Endothelial cell of umbilical vein (primary cell): ENCODE measurements at regions not wholly inside any gene's neighbourhood (a gene's known extent, or its start where the extent isn't known, plus 50 kb on each side); places are given as distances from the start of the nearest gene placed in this dataset.

Experiments used
- BruUV-seq: library from RNA; stranded (reverse); fragments of 400-500 nt; replicated peaks from 2 replicates; lab custom pipeline; 2021; lab: Mats Ljungman, UMichigan
- CTCF ChIA-PET: fragments of 300-600, 350-600 bp; sonication (Branson Sonifier 250); formaldehyde crosslinking; loops from one replicate; lab custom pipeline; 2021; ENCODE audit warnings: antibody characterized with exemption, inconsistent platforms; lab: Charles Lee
- POLR2A ChIA-PET: fragments of 300-600, 350-600 bp; sonication (Branson Sonifier 250); formaldehyde crosslinking; loops from one replicate; lab custom pipeline; 2021; ENCODE audit warnings: antibody characterized with exemption, inconsistent platforms; lab: Charles Lee
- DNase-seq: peaks from one replicate; pipeline ENCODE4 v3.0.0-alpha.2; 2011; ENCODE audit warnings: low read depth, low spot score
- FAIRE-seq: peaks from 2 replicates; lab custom pipeline; 2011; peaks lifted over from hg19 to GRCh38; lab: Jason Lieb, UNC
- H2AFZ ChIP-seq: 2 replicates; pipeline ENCODE4 v1.6.0; 2012; ENCODE audit warnings: low read depth, low read length, control low read depth, inconsistent platforms
- H3K27ac ChIP-seq: 2 replicates; pipeline ENCODE4 v1.5.1; 2011; ENCODE audit warnings: low read depth, mild to moderate bottlenecking, control low read depth, low read length, moderate library complexity; ENCODE audit not compliant: insufficient read depth
- H3K27me3 ChIP-seq, 2 experiments: 2 replicates each; pipeline versions ENCODE4 v1.6.0 to v1.6.1; 2011; ENCODE audit warnings: low read length in 2 of 2, mixed read lengths in 1 of 2; ENCODE audit not compliant: control insufficient read depth in 2 of 2, insufficient read depth in 2 of 2
- H3K36me3 ChIP-seq, 2 experiments: 2 replicates in 1 of 2; 3 replicates in 1 of 2; pipeline ENCODE4 v1.5.1; 2011; ENCODE audit warnings: low read length in 2 of 2, mild to moderate bottlenecking in 1 of 2, moderate library complexity in 1 of 2; ENCODE audit not compliant: control insufficient read depth in 2 of 2, insufficient read depth in 2 of 2; ENCODE audit errors: extremely low read depth in 1 of 2
- H3K4me1 ChIP-seq: 3 replicates; pipeline ENCODE4 v1.5.1; 2011; ENCODE audit warnings: mild to moderate bottlenecking, low read length; ENCODE audit not compliant: control insufficient read depth, insufficient read depth; ENCODE audit errors: extremely low read depth
- H3K4me2 ChIP-seq: 2 replicates; pipeline ENCODE4 v1.6.1; 2011; ENCODE audit warnings: low read length, control low read depth, mixed read lengths; ENCODE audit not compliant: insufficient read depth
- H3K4me3 ChIP-seq, 3 experiments: fragments of 200-600 bp in 1 of 3; sonication (generic), shearing (Covaris generic) in 1 of 3; replicated peaks in 1 of 3; 2 replicates each; pipeline ENCODE4 v1.5.1; 2011 to 2016; ENCODE audit warnings: control low read depth in 3 of 3, low read length in 3 of 3, mild to moderate bottlenecking in 2 of 3, inconsistent platforms in 1 of 3, low read depth in 1 of 3, moderate library complexity in 1 of 3; ENCODE audit not compliant: insufficient read depth in 1 of 3
- H3K79me2 ChIP-seq: 2 replicates; pipeline ENCODE4 v1.6.0; 2012; ENCODE audit warnings: low read length, inconsistent platforms; ENCODE audit not compliant: control insufficient read depth, insufficient read depth
- H3K9ac ChIP-seq: replicated peaks from 2 replicates; pipeline ENCODE3; 2011; ENCODE audit warnings: low read length, control low read depth; ENCODE audit not compliant: insufficient read depth; ENCODE audit errors: extremely low read depth
- H3K9me1 ChIP-seq: replicated peaks from 3 replicates; pipeline ENCODE4 v1.6.0; 2011; ENCODE audit warnings: mild to moderate bottlenecking, low read length; ENCODE audit not compliant: control insufficient read depth, insufficient read depth; ENCODE audit errors: extremely low read depth
- H3K9me3 ChIP-seq: replicated peaks from 2 replicates; pipeline ENCODE4 v1.5.1; 2012; ENCODE audit warnings: low read length, inconsistent platforms; ENCODE audit not compliant: control insufficient read depth, insufficient read depth
- H4K20me1 ChIP-seq: replicated peaks from 2 replicates; pipeline ENCODE3; 2011; ENCODE audit warnings: mild to moderate bottlenecking, low read length; ENCODE audit not compliant: control insufficient read depth, insufficient read depth; ENCODE audit errors: extremely low read depth
- EZH2 ChIP-seq: IDR thresholded peaks from 2 replicates; pipeline ENCODE4 v1.6.1; 2012; ENCODE audit warnings: borderline replicate concordance, low read depth, mild to moderate bottlenecking, moderate library complexity, low read length, inconsistent platforms; ENCODE audit not compliant: severe bottlenecking
- FOS ChIP-seq: IDR thresholded peaks from 2 replicates; pipeline ENCODE4 v1.6.1; 2011; ENCODE audit warnings: mild to moderate bottlenecking, low read length, moderate library complexity, borderline replicate concordance; ENCODE audit not compliant: insufficient read depth
- GATA2 ChIP-seq: IDR thresholded peaks from 2 replicates; pipeline ENCODE4 v1.7.0; 2011; ENCODE audit warnings: low read depth, mild to moderate bottlenecking, moderate library complexity, mixed read lengths, low read length; ENCODE audit not compliant: insufficient read length, insufficient read depth
- JUN ChIP-seq: IDR thresholded peaks from 2 replicates; pipeline ENCODE4 v1.6.1; 2011; ENCODE audit warnings: borderline replicate concordance, low read depth; ENCODE audit not compliant: insufficient read length, insufficient read depth
- MYC ChIP-seq: IDR thresholded peaks from one replicate; pipeline ENCODE4 v1.6.1; 2011; ENCODE audit warnings: mild to moderate bottlenecking, low read depth, low read length
- POLR2A ChIP-seq: IDR thresholded peaks from 2 replicates; pipeline ENCODE4 v1.6.1; 2012; ENCODE audit warnings: low read depth, mild to moderate bottlenecking, control low read depth, low read length
- POLR2AphosphoS5 ChIP-seq: IDR thresholded peaks from 2 replicates; pipeline ENCODE4 v1.6.1; 2012; ENCODE audit warnings: low read depth, mild to moderate bottlenecking, control low read depth, low read length, moderate library complexity; ENCODE audit not compliant: insufficient read depth
- dilution Hi-C: fragments of 300-500 bp; cut with MboI; formaldehyde crosslinking; loops from one replicate; pipeline ENCODE4 v1.15.0; 2019; ENCODE audit warnings: low sequenced_read_pairs; ENCODE audit not compliant: extremely low pct_ligation_motif_present
- intact Hi-C: fragments of 100-400 bp; cut with micrococcal nuclease; formaldehyde crosslinking; loops from one replicate; pipeline ENCODE4 v1.10.0; 2022
- TF ChIP-seq, protein P1 (sequence below): IDR thresholded peaks from 2 replicates; pipeline ENCODE4 v1.6.1; 2011; ENCODE audit not compliant: insufficient read depth, insufficient read length
- TF ChIP-seq, protein P2 (sequence below), 2 donors: IDR thresholded peaks; 1 replicate in 1 of 2; 2 replicates in 1 of 2; pipeline ENCODE4 v1.5.1; 2011; ENCODE audit warnings: low read length in 2 of 2, mild to moderate bottlenecking in 2 of 2, moderate library complexity in 2 of 2, control low read depth in 1 of 2, inconsistent platforms in 1 of 2, low read depth in 1 of 2; ENCODE audit not compliant: insufficient read depth in 1 of 2; ENCODE audit errors: extremely low read depth in 1 of 2

DNA sequence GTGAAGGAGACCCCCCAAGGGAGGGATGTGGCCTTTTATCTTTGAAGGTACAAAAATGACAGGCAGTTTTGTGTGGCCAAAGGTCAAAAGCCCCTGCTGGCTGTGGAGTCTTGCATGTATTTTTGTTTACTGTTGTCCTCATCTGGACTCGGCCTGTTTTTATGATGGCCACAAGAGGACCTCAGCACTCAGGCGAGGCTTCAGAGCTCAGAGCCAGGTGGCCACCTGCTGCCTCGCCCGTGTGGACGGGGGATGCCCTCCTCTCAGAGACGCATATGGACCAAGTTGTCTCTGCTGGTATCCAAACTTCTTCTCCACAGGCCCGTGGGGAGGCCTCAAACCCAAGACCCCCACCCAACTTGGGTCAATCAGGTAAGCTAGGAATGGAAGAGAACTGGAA is 118.2 kb downstream of the DACT2 start:
- ChIA-PET POLR2A (no interaction called here), CTCF (no interaction called here)
- no peak overlapping the region for H3K9ac ChIP-seq
- no peaks in the 10 kb centered on the region for H3K79me2 ChIP-seq
- no peak for DNase-seq
- no peaks in the 10 kb centered on the region for H3K9me3 ChIP-seq
- no peak overlapping the region for H2AFZ ChIP-seq
- H3K4me3 ChIP-seq = no peak overlapping the region
- H3K36me3 ChIP-seq = no peaks in the 10 kb centered on the region
- BruUV-seq = no TSS peak
- H3K27ac ChIP-seq = no peak overlapping the region
- no peaks in the 10 kb centered on the region for H3K27me3 ChIP-seq
- H3K4me1 ChIP-seq = no peaks in the 10 kb centered on the region
- no peak for FAIRE-seq
- intact Hi-C loops = no loop called here
- no peaks in the 10 kb centered on the region for H3K9me1 ChIP-seq
- H3K4me2 ChIP-seq = no peak overlapping the region
- no peaks in the 10 kb centered on the region for H4K20me1 ChIP-seq
- TF ChIP-seq EZH2 (no peak), POLR2A (no peak), GATA2 (no peak)
- TF ChIP-seq, protein P1, sequence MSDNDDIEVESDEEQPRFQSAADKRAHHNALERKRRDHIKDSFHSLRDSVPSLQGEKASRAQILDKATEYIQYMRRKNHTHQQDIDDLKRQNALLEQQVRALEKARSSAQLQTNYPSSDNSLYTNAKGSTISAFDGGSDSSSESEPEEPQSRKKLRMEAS = no peak
- dilution Hi-C loops = no loop called here

DNA sequence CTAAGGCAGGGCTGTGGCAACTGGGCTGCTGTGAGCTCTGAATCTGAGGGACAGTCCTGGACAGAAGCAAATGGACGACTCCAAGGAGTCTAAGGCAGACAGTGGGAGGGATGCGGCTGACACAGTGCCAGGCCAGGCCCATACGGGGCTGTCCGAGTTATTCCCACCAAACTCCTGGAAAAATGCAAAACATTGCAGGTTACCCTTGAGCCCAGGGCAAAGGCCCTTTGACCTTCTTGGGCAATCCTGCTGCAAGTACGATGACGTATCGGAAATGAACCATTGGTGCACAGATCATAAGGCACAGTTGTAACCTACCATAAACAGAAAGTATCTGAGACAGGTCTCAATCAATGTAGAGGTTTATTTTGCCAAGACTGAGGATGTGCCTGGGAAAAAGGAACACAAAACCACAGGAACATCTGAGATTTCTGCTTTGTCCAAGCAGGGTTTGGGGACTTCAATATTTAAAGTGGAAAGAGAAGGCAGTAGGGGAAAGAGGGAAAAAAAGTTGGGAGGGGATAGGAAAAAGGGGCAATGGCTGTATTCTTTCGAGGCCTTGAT is 118.9 kb downstream of the DACT2 start:
- dilution Hi-C loops = no loop called here
- Histone ChIP-seq H3K4me1 (no peaks in the 10 kb centered on the region), H3K36me3 (no peaks in the 10 kb centered on the region), H3K27ac (no peak overlapping the region), H3K79me2 (no peaks in the 10 kb centered on the region), H3K9ac (no peak overlapping the region), H3K9me1 (no peaks in the 10 kb centered on the region), H3K4me2 (no peak overlapping the region), H3K9me3 (no peaks in the 10 kb centered on the region), H4K20me1 (no peaks in the 10 kb centered on the region), H2AFZ (no peak overlapping the region), H3K4me3 (no peak overlapping the region), H3K27me3 (no peaks in the 10 kb centered on the region)
- ChIA-PET POLR2A (no interaction called here), CTCF (no interaction called here)
- intact Hi-C loops = no loop called here
- no peak for FAIRE-seq
- DNase-seq = no peak
- TF ChIP-seq EZH2 = no peak
- TF ChIP-seq GATA2 = no peak
- no peak for TF ChIP-seq JUN
- TF ChIP-seq, protein P2, sequence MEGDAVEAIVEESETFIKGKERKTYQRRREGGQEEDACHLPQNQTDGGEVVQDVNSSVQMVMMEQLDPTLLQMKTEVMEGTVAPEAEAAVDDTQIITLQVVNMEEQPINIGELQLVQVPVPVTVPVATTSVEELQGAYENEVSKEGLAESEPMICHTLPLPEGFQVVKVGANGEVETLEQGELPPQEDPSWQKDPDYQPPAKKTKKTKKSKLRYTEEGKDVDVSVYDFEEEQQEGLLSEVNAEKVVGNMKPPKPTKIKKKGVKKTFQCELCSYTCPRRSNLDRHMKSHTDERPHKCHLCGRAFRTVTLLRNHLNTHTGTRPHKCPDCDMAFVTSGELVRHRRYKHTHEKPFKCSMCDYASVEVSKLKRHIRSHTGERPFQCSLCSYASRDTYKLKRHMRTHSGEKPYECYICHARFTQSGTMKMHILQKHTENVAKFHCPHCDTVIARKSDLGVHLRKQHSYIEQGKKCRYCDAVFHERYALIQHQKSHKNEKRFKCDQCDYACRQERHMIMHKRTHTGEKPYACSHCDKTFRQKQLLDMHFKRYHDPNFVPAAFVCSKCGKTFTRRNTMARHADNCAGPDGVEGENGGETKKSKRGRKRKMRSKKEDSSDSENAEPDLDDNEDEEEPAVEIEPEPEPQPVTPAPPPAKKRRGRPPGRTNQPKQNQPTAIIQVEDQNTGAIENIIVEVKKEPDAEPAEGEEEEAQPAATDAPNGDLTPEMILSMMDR (IDR thresholded peaks at IDR 0.05; ENCODE audit: extremely low read depth in 1 of 2, insufficient read depth in 1 of 2, low read depth in 1 of 2, low read length in 2 of 2) = no peak
- TF ChIP-seq MYC = no peak
- TF ChIP-seq, protein P1 = no peak
- no peak for TF ChIP-seq POLR2AphosphoS5
- TF ChIP-seq FOS = no peak
- TF ChIP-seq POLR2A = no peak
- no TSS peak for BruUV-seq
